ENCODE measurements at regions not wholly inside any gene's neighbourhood (a gene's known extent, or its start where the extent isn't known, plus 50 kb on each side); places are given as distances from the start of the nearest gene placed in this dataset.

DNA sequence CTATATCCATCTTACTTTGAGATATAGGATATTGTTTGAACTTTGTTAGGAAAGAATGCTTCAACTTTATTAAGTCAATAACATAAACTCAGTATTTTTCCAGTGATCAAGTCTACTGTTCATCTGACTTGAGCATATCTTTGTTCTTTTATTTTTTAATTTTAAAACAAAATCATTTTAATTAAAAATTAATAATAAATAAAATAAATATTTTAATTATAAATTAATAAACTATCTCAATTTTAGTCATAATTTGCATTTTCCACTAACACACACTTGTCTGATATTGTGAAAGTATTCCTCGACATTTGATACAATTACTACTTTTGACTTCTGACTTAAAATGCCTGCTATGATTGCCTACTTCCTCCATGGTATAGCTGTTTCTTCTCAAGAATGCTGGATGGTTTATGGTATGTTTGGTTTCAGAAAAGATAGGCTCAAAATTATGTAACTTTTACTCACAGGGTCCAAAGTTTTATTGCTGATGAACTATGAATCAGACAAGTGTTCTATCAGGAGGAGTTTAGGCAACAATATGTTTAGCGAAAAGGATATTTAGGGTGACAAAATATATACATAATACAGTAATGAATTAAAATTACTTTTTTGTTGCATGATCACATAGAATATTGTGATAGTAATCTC lies 1132.3 kb upstream of the PCDH10 start:
- TF ChIP-seq GATA2 (IDR thresholded peaks at IDR 0.05; ENCODE audit: low read depth, low read length) (no peak), GATA3 (IDR thresholded peaks at IDR 0.05; ENCODE audit: low read depth, low read length) (no peak)

Measured in SH-SY5Y (cell line).